GM12872 (cell line): ENCODE measurements at regions not wholly inside any gene's neighbourhood (a gene's known extent, or its start where the extent isn't known, plus 50 kb on each side); places are given as distances from the start of the nearest gene placed in this dataset.
A peak's percentile ranks its signal among the peaks of the same experiment; 100 is the strongest.

ENCODE experiments used
- CTCF ChIP-seq: IDR thresholded peaks from 3 replicates; pipeline ENCODE4 v1.5.1; 2011; ENCODE audit warnings: low read depth, mild to moderate bottlenecking, low read length, moderate library complexity; ENCODE audit not compliant: insufficient read depth

- TF ChIP-seq CTCF = no peak
These were observed 205.8 kb downstream of the TMEM38B start for GRCh38 chr9:105900123-105900522.

DNA sequence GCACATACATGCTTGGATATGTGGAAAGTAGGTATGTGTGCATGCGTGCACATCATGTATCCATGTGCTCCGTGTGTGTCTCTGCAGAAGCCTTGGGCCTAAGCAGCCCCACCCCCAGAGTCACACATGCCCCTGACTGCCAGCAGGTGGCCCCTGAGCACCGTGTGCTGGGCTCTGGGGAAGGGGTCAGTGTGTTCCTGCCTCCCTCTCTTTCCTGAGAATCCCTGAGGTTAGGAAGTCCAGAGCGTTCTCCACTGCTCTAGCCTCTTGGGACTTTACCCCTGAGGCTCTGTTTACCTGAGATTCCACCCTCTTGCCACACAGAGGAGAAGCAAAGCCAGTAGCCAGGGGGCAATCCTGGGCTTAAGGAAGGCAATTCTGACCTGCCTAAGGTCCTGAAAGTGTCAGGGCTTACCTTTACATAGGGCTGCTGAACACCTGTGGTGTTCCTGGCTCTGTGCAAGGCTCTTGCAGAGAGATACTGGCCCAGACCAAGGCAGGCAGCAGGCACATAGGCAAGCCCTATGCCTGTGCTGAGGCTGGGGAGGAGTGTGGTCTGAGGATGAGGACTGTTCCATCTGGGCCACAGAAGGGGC is 207.3 kb downstream of the TMEM38B start:
- TF ChIP-seq CTCF = peak; percentile 86

- no peak for TF ChIP-seq CTCF
These were observed 213.7 kb downstream of the TMEM38B start for GRCh38 chr9:105908069-105908468.

- TF ChIP-seq CTCF = no peak
These were observed 217.0 kb downstream of the TMEM38B start for GRCh38 chr9:105911104-105911911.

- no peak for TF ChIP-seq CTCF
These were observed 218.0 kb downstream of the TMEM38B start for GRCh38 chr9:105912157-105912862.

- TF ChIP-seq CTCF = no peak
These were observed 218.6 kb downstream of the TMEM38B start for GRCh38 chr9:105912863-105913516.

DNA sequence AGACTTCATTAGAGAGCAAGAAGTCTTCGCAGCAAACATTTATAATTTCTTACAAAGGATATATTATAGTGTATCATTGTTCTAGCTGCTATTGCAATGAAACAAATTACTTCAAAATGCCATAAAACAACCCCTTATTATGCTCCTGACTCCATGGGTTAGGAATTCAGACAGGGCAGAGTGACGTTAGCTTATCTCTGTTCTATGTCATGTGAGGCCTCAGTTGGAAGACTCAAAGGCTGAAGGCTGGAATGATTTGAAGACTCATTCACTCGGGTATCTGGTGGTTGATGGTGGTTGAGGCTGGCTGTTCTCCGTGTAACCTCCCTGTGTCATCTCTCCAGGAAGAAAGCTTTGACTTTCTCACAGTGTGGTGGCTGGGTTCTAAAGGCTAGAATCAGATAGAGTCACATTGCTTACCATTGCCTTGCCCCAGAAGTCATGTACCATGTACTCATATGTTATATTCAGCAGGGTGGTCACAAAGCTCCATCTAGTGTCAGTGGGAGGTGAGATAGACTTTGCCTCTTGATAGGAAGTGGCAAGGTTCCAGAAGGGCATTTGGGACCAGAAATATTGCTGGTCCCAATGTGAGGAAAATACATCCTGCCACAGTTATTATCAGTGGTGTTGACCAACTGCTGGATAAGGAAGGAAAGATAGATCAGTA is 226.9 kb downstream of the TMEM38B start:
- no peak for TF ChIP-seq CTCF
